ENCODE measurements at regions not wholly inside any gene's neighbourhood (a gene's known extent, or its start where the extent isn't known, plus 50 kb on each side); places are given as distances from the start of the nearest gene placed in this dataset.

DNA sequence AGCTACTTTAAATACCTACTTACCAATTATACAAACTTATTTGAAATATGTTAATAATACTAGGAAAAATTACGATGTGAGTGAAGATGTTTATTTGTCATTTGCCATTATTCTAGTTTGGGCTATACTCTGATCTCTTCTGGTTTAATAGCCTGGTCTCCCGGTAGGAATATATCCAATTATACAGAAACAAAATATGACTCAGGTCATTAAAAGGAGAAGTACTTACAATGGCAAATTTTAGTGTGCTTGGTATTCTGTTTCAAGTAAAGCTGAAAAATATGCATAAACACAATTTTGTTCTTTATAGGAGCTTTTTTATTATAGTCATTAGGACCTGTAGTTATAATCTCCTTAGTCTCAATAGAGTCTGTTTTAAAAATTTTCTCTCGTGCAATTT, 176.8 kb downstream of the SLCO4C1 start (continued):
- TF ChIP-seq, protein P1, sequence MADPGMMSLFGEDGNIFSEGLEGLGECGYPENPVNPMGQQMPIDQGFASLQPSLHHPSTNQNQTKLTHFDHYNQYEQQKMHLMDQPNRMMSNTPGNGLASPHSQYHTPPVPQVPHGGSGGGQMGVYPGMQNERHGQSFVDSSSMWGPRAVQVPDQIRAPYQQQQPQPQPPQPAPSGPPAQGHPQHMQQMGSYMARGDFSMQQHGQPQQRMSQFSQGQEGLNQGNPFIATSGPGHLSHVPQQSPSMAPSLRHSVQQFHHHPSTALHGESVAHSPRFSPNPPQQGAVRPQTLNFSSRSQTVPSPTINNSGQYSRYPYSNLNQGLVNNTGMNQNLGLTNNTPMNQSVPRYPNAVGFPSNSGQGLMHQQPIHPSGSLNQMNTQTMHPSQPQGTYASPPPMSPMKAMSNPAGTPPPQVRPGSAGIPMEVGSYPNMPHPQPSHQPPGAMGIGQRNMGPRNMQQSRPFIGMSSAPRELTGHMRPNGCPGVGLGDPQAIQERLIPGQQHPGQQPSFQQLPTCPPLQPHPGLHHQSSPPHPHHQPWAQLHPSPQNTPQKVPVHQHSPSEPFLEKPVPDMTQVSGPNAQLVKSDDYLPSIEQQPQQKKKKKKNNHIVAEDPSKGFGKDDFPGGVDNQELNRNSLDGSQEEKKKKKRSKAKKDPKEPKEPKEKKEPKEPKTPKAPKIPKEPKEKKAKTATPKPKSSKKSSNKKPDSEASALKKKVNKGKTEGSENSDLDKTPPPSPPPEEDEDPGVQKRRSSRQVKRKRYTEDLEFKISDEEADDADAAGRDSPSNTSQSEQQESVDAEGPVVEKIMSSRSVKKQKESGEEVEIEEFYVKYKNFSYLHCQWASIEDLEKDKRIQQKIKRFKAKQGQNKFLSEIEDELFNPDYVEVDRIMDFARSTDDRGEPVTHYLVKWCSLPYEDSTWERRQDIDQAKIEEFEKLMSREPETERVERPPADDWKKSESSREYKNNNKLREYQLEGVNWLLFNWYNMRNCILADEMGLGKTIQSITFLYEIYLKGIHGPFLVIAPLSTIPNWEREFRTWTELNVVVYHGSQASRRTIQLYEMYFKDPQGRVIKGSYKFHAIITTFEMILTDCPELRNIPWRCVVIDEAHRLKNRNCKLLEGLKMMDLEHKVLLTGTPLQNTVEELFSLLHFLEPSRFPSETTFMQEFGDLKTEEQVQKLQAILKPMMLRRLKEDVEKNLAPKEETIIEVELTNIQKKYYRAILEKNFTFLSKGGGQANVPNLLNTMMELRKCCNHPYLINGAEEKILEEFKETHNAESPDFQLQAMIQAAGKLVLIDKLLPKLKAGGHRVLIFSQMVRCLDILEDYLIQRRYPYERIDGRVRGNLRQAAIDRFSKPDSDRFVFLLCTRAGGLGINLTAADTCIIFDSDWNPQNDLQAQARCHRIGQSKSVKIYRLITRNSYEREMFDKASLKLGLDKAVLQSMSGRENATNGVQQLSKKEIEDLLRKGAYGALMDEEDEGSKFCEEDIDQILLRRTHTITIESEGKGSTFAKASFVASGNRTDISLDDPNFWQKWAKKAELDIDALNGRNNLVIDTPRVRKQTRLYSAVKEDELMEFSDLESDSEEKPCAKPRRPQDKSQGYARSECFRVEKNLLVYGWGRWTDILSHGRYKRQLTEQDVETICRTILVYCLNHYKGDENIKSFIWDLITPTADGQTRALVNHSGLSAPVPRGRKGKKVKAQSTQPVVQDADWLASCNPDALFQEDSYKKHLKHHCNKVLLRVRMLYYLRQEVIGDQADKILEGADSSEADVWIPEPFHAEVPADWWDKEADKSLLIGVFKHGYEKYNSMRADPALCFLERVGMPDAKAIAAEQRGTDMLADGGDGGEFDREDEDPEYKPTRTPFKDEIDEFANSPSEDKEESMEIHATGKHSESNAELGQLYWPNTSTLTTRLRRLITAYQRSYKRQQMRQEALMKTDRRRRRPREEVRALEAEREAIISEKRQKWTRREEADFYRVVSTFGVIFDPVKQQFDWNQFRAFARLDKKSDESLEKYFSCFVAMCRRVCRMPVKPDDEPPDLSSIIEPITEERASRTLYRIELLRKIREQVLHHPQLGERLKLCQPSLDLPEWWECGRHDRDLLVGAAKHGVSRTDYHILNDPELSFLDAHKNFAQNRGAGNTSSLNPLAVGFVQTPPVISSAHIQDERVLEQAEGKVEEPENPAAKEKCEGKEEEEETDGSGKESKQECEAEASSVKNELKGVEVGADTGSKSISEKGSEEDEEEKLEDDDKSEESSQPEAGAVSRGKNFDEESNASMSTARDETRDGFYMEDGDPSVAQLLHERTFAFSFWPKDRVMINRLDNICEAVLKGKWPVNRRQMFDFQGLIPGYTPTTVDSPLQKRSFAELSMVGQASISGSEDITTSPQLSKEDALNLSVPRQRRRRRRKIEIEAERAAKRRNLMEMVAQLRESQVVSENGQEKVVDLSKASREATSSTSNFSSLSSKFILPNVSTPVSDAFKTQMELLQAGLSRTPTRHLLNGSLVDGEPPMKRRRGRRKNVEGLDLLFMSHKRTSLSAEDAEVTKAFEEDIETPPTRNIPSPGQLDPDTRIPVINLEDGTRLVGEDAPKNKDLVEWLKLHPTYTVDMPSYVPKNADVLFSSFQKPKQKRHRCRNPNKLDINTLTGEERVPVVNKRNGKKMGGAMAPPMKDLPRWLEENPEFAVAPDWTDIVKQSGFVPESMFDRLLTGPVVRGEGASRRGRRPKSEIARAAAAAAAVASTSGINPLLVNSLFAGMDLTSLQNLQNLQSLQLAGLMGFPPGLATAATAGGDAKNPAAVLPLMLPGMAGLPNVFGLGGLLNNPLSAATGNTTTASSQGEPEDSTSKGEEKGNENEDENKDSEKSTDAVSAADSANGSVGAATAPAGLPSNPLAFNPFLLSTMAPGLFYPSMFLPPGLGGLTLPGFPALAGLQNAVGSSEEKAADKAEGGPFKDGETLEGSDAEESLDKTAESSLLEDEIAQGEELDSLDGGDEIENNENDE (IDR thresholded peaks at IDR 0.05; ENCODE audit: insufficient replicate concordance, low read length): no peak

Measured in H1 (cell line).